HepG2 (cell line): ENCODE measurements at regions not wholly inside any gene's neighbourhood (a gene's known extent, or its start where the extent isn't known, plus 50 kb on each side); places are given as distances from the start of the nearest gene placed in this dataset.

Source experiments
- ATAC-seq: fragments of 200-7000 bp; cut with Tn5 transposase; 3 replicates; pipeline ENCODE4 v1.9.1; 2020; ENCODE audit warnings: mild to moderate bottlenecking, moderate library complexity
- BruUV-seq: library from RNA; stranded (reverse); fragments of 400-500 nt; replicated peaks from 2 replicates; lab custom pipeline; 2021; lab: Mats Ljungman, UMichigan
- CTCF ChIA-PET: fragments of 300-600 bp; formaldehyde crosslinking; extraction: SDS; loops from one replicate; lab custom pipeline; 2021; ENCODE audit warnings: low total read pairs, inconsistent platforms, low intra/inter-chr PET ratio; lab: Yijun Ruan, JAX
- POLR2A ChIA-PET: fragments of 350-600 bp; sonication (Branson Sonifier 250); formaldehyde crosslinking; loops from one replicate; lab custom pipeline; 2020; ENCODE audit warnings: antibody characterized with exemption, inconsistent platforms; lab: Yijun Ruan, JAX
- DNase-seq: peaks from one replicate; pipeline ENCODE4 v3.0.0-alpha.2; 2015; ENCODE audit warnings: low spot score
- FAIRE-seq: peaks from 3 replicates; lab custom pipeline; 2011; peaks lifted over from hg19 to GRCh38; lab: Jason Lieb, UNC
- H2AFZ ChIP-seq: one replicate; pipeline ENCODE4 v1.6.1; 2011; ENCODE audit warnings: low read length, inconsistent platforms
- H3K27ac ChIP-seq: fragments of 300-600 bp; 3 replicates; pipeline ENCODE4 v1.8.0; 2011; ENCODE audit warnings: mixed run types, mild to moderate bottlenecking, mixed read lengths, low read length, inconsistent platforms; ENCODE audit not compliant: insufficient read depth; ENCODE audit errors: extremely low read length
- H3K27me3 ChIP-seq, 2 experiments: fragments of 200-600 bp in 1 of 2; 2 replicates in 1 of 2; 3 replicates in 1 of 2; pipeline versions ENCODE4 v1.6.0 to v1.8.0; 2011; ENCODE audit warnings: low read length in 2 of 2, mild to moderate bottlenecking in 2 of 2, moderate library complexity in 2 of 2, inconsistent platforms in 1 of 2; ENCODE audit not compliant: insufficient read depth in 2 of 2, control insufficient read depth in 1 of 2
- H3K36me3 ChIP-seq, 2 experiments: fragments of 200-600 bp in 1 of 2; replicated peaks in 1 of 2; 2 replicates in 1 of 2; 3 replicates in 1 of 2; pipeline versions ENCODE4 v1.5.1 to v1.8.0; 2011; ENCODE audit warnings: low read length in 2 of 2, inconsistent platforms in 1 of 2; ENCODE audit not compliant: insufficient read depth in 2 of 2, control insufficient read depth in 1 of 2
- H3K4me1 ChIP-seq: 2 replicates; pipeline ENCODE4 v1.5.1; 2012; ENCODE audit warnings: low read length, inconsistent platforms; ENCODE audit not compliant: insufficient read depth
- H3K4me2 ChIP-seq: 2 replicates; pipeline ENCODE4 v1.6.0; 2011; ENCODE audit warnings: low read depth, low read length, inconsistent platforms
- H3K4me3 ChIP-seq, 3 experiments: fragments of 200-600 bp in 1 of 3; sonication (generic), shearing (Covaris generic) in 1 of 3; replicated peaks in 1 of 3; 2 replicates each; pipeline ENCODE4 v1.5.1; 2011 to 2016; ENCODE audit warnings: low read length in 3 of 3, inconsistent platforms in 2 of 3, low read depth in 2 of 3, mild to moderate bottlenecking in 2 of 3, control low read depth in 1 of 3, mixed read lengths in 1 of 3; ENCODE audit not compliant: insufficient read depth in 1 of 3
- H3K79me2 ChIP-seq: one replicate; pipeline ENCODE4 v1.6.1; 2011; ENCODE audit warnings: low read length, inconsistent platforms; ENCODE audit not compliant: insufficient read depth
- H3K9ac ChIP-seq: 2 replicates; pipeline ENCODE4 v1.6.0; 2011; ENCODE audit warnings: mild to moderate bottlenecking, low read depth, low read length, inconsistent platforms; ENCODE audit not compliant: insufficient read depth
- H3K9me3 ChIP-seq: 2 replicates; pipeline ENCODE4 v1.5.1; 2012; ENCODE audit warnings: mild to moderate bottlenecking, low read length
- H4K20me1 ChIP-seq: 2 replicates; pipeline ENCODE4 v1.6.0; 2011; ENCODE audit warnings: inconsistent platforms, mild to moderate bottlenecking, low read length, moderate library complexity; ENCODE audit not compliant: insufficient read depth
- HOXA9 ChIP-seq: sonication (generic); formaldehyde crosslinking; IDR thresholded peaks from 2 replicates; pipeline ENCODE4 v1.8.1; 2022; ENCODE audit warnings: missing genetic modification reagents, mild to moderate bottlenecking, moderate library complexity, borderline replicate concordance
- KDM1A ChIP-seq: IDR thresholded peaks from 2 replicates; pipeline ENCODE4 v1.6.1; 2016; ENCODE audit warnings: missing compliant biosample characterization
- REPIN1 ChIP-seq: sonication (generic); formaldehyde crosslinking; IDR thresholded peaks from 2 replicates; pipeline ENCODE4 v1.8.0; 2022; ENCODE audit warnings: missing genetic modification reagents, low read depth, mild to moderate bottlenecking, borderline replicate concordance
- ZBTB40 ChIP-seq, 2 experiments: fragments of 450-650 bp in 1 of 2; sonication (generic) in 1 of 2; formaldehyde crosslinking in 1 of 2; IDR thresholded peaks; 2 replicates each; pipeline versions ENCODE4 v1.6.1 to v1.8.0; 2016 to 2022; ENCODE audit warnings: antibody characterized with exemption in 1 of 2, mild to moderate bottlenecking in 1 of 2, missing genetic modification reagents in 1 of 2
- ZFP41 ChIP-seq: sonication (generic); formaldehyde crosslinking; IDR thresholded peaks from 2 replicates; pipeline ENCODE4 v1.4.0; 2020; ENCODE audit warnings: mild to moderate bottlenecking, missing genetic modification reagents, borderline replicate concordance
- ZIK1 ChIP-seq: sonication (generic); formaldehyde crosslinking; IDR thresholded peaks from 2 replicates; pipeline ENCODE4 v1.5.0; 2020; ENCODE audit warnings: mild to moderate bottlenecking, low read depth, missing genetic modification reagents, borderline replicate concordance
- ZNF263 ChIP-seq: sonication (generic); formaldehyde crosslinking; IDR thresholded peaks from 2 replicates; pipeline ENCODE4 v1.4.0; 2020; ENCODE audit warnings: missing genetic modification reagents
- ZNF292 ChIP-seq: sonication (generic); formaldehyde crosslinking; IDR thresholded peaks from 2 replicates; pipeline ENCODE4 v1.8.1; 2022; ENCODE audit warnings: mild to moderate bottlenecking, low read depth, missing genetic modification reagents, borderline replicate concordance
- ZNF451 ChIP-seq: sonication (generic); formaldehyde crosslinking; IDR thresholded peaks from 2 replicates; pipeline ENCODE4 v1.5.0; 2020; ENCODE audit warnings: mild to moderate bottlenecking, missing genetic modification reagents
- ZNF484 ChIP-seq: sonication (generic); formaldehyde crosslinking; IDR thresholded peaks from 2 replicates; pipeline ENCODE4 v1.5.1; 2020; ENCODE audit warnings: mild to moderate bottlenecking, low read depth, missing genetic modification reagents, borderline replicate concordance
- ZNF557 ChIP-seq: sonication (generic); formaldehyde crosslinking; IDR thresholded peaks from 2 replicates; pipeline ENCODE4 v1.4.0; 2020; ENCODE audit warnings: missing genetic modification reagents
- WGBS: methylation state at CpG from one replicate; pipeline ENCODE4 v1.1.6; 2017; ENCODE audit warnings: low lambda C conversion rate; 5-methylcytosine and 5-hydroxymethylcytosine counted together
- in situ Hi-C: cut with HindIII; loops from 2 replicates; pipeline ENCODE4 v1.10.0; 2017; ENCODE audit warnings: low pct_unique_long_range_greater_than_20kb; ENCODE audit not compliant: extremely low pct_ligation_motif_present
- intact Hi-C: fragments of 100-400 bp; cut with micrococcal nuclease; formaldehyde crosslinking; loops from one replicate; pipeline ENCODE4 v1.10.0; 2022; ENCODE audit not compliant: unreplicated experiment

DNA sequence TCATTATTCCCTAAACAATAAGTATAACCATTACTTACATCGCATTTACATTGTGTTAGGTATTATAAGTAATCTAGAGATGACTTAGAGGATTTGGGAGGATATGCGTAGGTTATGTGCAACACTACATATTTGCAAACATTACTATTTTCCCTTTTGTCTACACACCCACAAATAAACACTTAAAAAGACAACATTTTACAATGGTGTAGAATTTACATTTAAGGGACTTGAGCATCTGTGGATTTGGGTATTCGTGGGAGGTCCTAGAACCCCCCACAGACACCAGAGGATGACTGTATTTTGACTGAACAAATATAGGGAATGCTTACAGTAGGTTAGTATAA is 220.2 kb upstream of the MYO3A start:
- no peak overlapping the region for H2AFZ ChIP-seq
- no peak for TF ChIP-seq ZNF263 (CRISPR knock-in tag)
- TF ChIP-seq ZNF484 (CRISPR knock-in tag), result no peak
- TF ChIP-seq ZNF292 (CRISPR knock-in tag), result no peak
- no peak for TF ChIP-seq ZNF451 (CRISPR knock-in tag)
- TF ChIP-seq ZNF557 (CRISPR knock-in tag), result no peak
- TF ChIP-seq ZIK1 (CRISPR knock-in tag), result no peak
- TF ChIP-seq ZFP41 (CRISPR knock-in tag), result no peak
- no peak overlapping the region for H3K27ac ChIP-seq
- H3K79me2 ChIP-seq, result no peaks in the 10 kb centered on the region
- H3K4me2 ChIP-seq, result no peak overlapping the region
- H3K9ac ChIP-seq, result no peak overlapping the region
- POLR2A ChIA-PET, result no interaction called here
- CTCF ChIA-PET, result interaction anchor here (1.2 kb wide), 1 partner anchor 13 kb away, joined by 3 read pairs; no protein-coding TSS in a partner anchor
- BruUV-seq, result no TSS peak
- intact Hi-C loops (no loop called here), in situ Hi-C loops (no loop called here)
- no peaks in the 10 kb centered on the region for H4K20me1 ChIP-seq
- H3K36me3 ChIP-seq, result no peaks in the 10 kb centered on the region
- FAIRE-seq, result no peak
- H3K27me3 ChIP-seq, result no peaks in the 10 kb centered on the region
- no peak for ATAC-seq
- WGBS, result 18% methylated on average over 3 of the region's 3 CpGs
- DNase-seq, result no peak
- no peaks in the 10 kb centered on the region for H3K9me3 ChIP-seq
- H3K4me3 ChIP-seq, result no peak overlapping the region
- H3K4me1 ChIP-seq, result no peaks in the 10 kb centered on the region

GRCh38 chr10:25724241-25724640 is 209.8 kb upstream of the MYO3A start:
- H3K4me2 ChIP-seq, result no peak overlapping the region
- H3K79me2 ChIP-seq, result no peaks in the 10 kb centered on the region
- CTCF ChIA-PET, result no interaction called here
- H3K9me3 ChIP-seq, result no peaks in the 10 kb centered on the region
- H3K9ac ChIP-seq, result no peak overlapping the region
- ATAC-seq (no peak), DNase-seq (no peak), FAIRE-seq (no peak)
- no peak overlapping the region for H3K27ac ChIP-seq
- no peaks in the 10 kb centered on the region for H3K36me3 ChIP-seq
- H3K4me3 ChIP-seq, result no peak overlapping the region
- no peaks in the 10 kb centered on the region for H3K4me1 ChIP-seq
- BruUV-seq, result no TSS peak
- no peak overlapping the region for H2AFZ ChIP-seq
- 3% methylated on average over 1 of the region's 1 CpG for WGBS
- no peaks in the 10 kb centered on the region for H4K20me1 ChIP-seq
- POLR2A ChIA-PET, result no interaction called here
- in situ Hi-C loops, result no loop called here
- peaks cover 0 to 1% of the 10 kb centered on the region in 2 experiments; a peak in 2 of 5 replicates for H3K27me3 ChIP-seq
- intact Hi-C loops, result no loop called here
- no peak for TF ChIP-seq ZBTB40 (IDR thresholded peaks at IDR 0.05)
- TF ChIP-seq ZBTB40 (CRISPR knock-in tag; IDR thresholded peaks at IDR 0.05), result no peak
- TF ChIP-seq REPIN1 (CRISPR knock-in tag), result no peak
- no peak for TF ChIP-seq KDM1A
- TF ChIP-seq HOXA9 (CRISPR knock-in tag), result no peak
